Neural cell (in vitro differentiated cells): ENCODE measurements at regions not wholly inside any gene's neighbourhood (a gene's known extent, or its start where the extent isn't known, plus 50 kb on each side); places are given as distances from the start of the nearest gene placed in this dataset.

ENCODE experiments used
- EP300 ChIP-seq: fragments of 450-650 bp; conservative IDR thresholded peaks from 2 replicates; pipeline ENCODE4 v1.6.1; 2014; ENCODE audit warnings: antibody characterized with exemption, mild to moderate bottlenecking, moderate library complexity; ENCODE audit not compliant: poor library complexity, severe bottlenecking
- EZH2 ChIP-seq: fragments of 200-600, 300-800 bp; shearing (Covaris generic), sonication (generic); IDR thresholded peaks from 2 replicates; pipeline ENCODE4 v1.6.1; 2014; ENCODE audit warnings: antibody characterized with exemption, low read length, borderline replicate concordance, mild to moderate bottlenecking; ENCODE audit not compliant: insufficient read depth, poor library complexity, severe bottlenecking
- MXI1 ChIP-seq: fragments of 450-650 bp; conservative IDR thresholded peaks from 2 replicates; pipeline ENCODE4 v1.6.1; 2014; ENCODE audit warnings: antibody characterized with exemption, mild to moderate bottlenecking; ENCODE audit not compliant: poor library complexity, severe bottlenecking
- POLR2AphosphoS5 ChIP-seq: IDR thresholded peaks from 2 replicates; pipeline ENCODE4 v1.6.1; 2012
- RAD21 ChIP-seq: fragments of 450-650 bp; conservative IDR thresholded peaks from 2 replicates; pipeline ENCODE4 v1.6.1; 2014; ENCODE audit warnings: antibody characterized with exemption, mild to moderate bottlenecking, moderate library complexity
- SMC3 ChIP-seq: fragments of 450-650 bp; conservative IDR thresholded peaks from 2 replicates; pipeline ENCODE4 v1.6.1; 2014; ENCODE audit warnings: antibody characterized with exemption, mild to moderate bottlenecking, moderate library complexity; ENCODE audit not compliant: poor library complexity
- TAF1 ChIP-seq: IDR thresholded peaks from 2 replicates; pipeline ENCODE4 v1.6.1; 2012; ENCODE audit warnings: low read depth
- TF ChIP-seq, protein P1 (sequence below): fragments of 450-650 bp; IDR thresholded peaks from 2 replicates; pipeline ENCODE4 v1.5.1; 2014; ENCODE audit warnings: antibody characterized with exemption, mild to moderate bottlenecking, moderate library complexity; ENCODE audit not compliant: poor library complexity, severe bottlenecking
- TF ChIP-seq, protein P2 (sequence below): IDR thresholded peaks from 2 replicates; pipeline ENCODE4 v1.6.1; 2012; ENCODE audit warnings: borderline replicate concordance

DNA sequence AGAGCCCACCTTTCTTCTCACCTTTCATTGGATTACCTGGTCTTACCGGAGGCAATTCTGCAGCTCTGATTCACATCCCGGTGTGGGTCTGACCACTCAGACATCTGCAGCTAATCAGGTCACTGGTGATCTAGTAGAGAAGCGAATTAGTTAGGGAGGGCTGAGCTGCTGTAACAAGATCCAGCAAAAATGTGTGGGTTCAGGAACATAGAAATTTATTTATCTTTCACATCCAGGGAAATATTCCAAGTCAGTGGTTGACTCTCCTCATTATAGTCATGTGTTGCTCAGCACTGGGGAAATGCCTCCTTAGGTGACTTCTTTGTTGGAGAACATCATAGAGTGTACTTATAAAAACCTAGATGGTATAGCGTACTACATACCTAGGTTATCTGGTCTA, 218.7 kb upstream of the PELI2 start:
- TF ChIP-seq, protein P1, sequence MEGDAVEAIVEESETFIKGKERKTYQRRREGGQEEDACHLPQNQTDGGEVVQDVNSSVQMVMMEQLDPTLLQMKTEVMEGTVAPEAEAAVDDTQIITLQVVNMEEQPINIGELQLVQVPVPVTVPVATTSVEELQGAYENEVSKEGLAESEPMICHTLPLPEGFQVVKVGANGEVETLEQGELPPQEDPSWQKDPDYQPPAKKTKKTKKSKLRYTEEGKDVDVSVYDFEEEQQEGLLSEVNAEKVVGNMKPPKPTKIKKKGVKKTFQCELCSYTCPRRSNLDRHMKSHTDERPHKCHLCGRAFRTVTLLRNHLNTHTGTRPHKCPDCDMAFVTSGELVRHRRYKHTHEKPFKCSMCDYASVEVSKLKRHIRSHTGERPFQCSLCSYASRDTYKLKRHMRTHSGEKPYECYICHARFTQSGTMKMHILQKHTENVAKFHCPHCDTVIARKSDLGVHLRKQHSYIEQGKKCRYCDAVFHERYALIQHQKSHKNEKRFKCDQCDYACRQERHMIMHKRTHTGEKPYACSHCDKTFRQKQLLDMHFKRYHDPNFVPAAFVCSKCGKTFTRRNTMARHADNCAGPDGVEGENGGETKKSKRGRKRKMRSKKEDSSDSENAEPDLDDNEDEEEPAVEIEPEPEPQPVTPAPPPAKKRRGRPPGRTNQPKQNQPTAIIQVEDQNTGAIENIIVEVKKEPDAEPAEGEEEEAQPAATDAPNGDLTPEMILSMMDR = no peak
- TF ChIP-seq POLR2AphosphoS5 (no peak), RAD21 (no peak), EP300 (no peak), SMC3 (no peak), TAF1 (no peak), EZH2 (no peak), MXI1 (no peak)
- TF ChIP-seq, protein P2, sequence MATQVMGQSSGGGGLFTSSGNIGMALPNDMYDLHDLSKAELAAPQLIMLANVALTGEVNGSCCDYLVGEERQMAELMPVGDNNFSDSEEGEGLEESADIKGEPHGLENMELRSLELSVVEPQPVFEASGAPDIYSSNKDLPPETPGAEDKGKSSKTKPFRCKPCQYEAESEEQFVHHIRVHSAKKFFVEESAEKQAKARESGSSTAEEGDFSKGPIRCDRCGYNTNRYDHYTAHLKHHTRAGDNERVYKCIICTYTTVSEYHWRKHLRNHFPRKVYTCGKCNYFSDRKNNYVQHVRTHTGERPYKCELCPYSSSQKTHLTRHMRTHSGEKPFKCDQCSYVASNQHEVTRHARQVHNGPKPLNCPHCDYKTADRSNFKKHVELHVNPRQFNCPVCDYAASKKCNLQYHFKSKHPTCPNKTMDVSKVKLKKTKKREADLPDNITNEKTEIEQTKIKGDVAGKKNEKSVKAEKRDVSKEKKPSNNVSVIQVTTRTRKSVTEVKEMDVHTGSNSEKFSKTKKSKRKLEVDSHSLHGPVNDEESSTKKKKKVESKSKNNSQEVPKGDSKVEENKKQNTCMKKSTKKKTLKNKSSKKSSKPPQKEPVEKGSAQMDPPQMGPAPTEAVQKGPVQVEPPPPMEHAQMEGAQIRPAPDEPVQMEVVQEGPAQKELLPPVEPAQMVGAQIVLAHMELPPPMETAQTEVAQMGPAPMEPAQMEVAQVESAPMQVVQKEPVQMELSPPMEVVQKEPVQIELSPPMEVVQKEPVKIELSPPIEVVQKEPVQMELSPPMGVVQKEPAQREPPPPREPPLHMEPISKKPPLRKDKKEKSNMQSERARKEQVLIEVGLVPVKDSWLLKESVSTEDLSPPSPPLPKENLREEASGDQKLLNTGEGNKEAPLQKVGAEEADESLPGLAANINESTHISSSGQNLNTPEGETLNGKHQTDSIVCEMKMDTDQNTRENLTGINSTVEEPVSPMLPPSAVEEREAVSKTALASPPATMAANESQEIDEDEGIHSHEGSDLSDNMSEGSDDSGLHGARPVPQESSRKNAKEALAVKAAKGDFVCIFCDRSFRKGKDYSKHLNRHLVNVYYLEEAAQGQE = no peak
